ENCODE measurements at regions not wholly inside any gene's neighbourhood (a gene's known extent, or its start where the extent isn't known, plus 50 kb on each side); places are given as distances from the start of the nearest gene placed in this dataset.

GRCh38 chr2:51581636-51582267 lies 549.8 kb upstream of the NRXN1 start:
- DNase-seq (ENCODE audit: low spot score), result no peak
- intact Hi-C loops (cut with DNase I), result no loop called here

- intact Hi-C loops (cut with DNase I), result no loop called here
- DNase-seq (ENCODE audit: low spot score), result no peak
These were observed 547.5 kb upstream of the NRXN1 start for GRCh38 chr2:51579412-51579811.

GRCh38 chr2:51575181-51575580 lies 543.2 kb upstream of the NRXN1 start:
- DNase-seq (ENCODE audit: low spot score), result no peak
- intact Hi-C loops (cut with DNase I), result no loop called here

GRCh38 chr2:51559026-51559425 lies 527.1 kb upstream of the NRXN1 start:
- no peak for DNase-seq (ENCODE audit: low spot score)
- intact Hi-C loops (cut with DNase I), result no loop called here

GRCh38 chr2:51553476-51553875 lies 521.5 kb upstream of the NRXN1 start:
- no peak for DNase-seq (ENCODE audit: low spot score)
- intact Hi-C loops (cut with DNase I), result no loop called here

GRCh38 chr2:51535763-51536162 lies 503.8 kb upstream of the NRXN1 start:
- DNase-seq (ENCODE audit: low spot score), result no peak

GRCh38 chr2:51534166-51534565 lies 502.2 kb upstream of the NRXN1 start:
- intact Hi-C loops (cut with DNase I), result no loop called here
- no peak for DNase-seq (ENCODE audit: low spot score)

More at GRCh38 chr2:51535763-51536162, 503.8 kb upstream of the NRXN1 start:
- intact Hi-C loops (cut with DNase I), result no loop called here

GRCh38 chr2:51528156-51528555 lies 496.2 kb upstream of the NRXN1 start:
- no peak for DNase-seq (ENCODE audit: low spot score)
- intact Hi-C loops (cut with DNase I), result no loop called here

GRCh38 chr2:51526766-51527165 lies 494.8 kb upstream of the NRXN1 start:
- DNase-seq (ENCODE audit: low spot score), result no peak
- intact Hi-C loops (cut with DNase I), result no loop called here

GRCh38 chr2:51516667-51517066 lies 484.7 kb upstream of the NRXN1 start:
- no peak for DNase-seq (ENCODE audit: low spot score)
- intact Hi-C loops (cut with DNase I), result no loop called here

- intact Hi-C loops (cut with DNase I), result no loop called here
- DNase-seq (ENCODE audit: low spot score), result no peak
These were observed 479.1 kb upstream of the NRXN1 start for GRCh38 chr2:51511002-51511401.

- intact Hi-C loops (cut with DNase I), result no loop called here
- no peak for DNase-seq (ENCODE audit: low spot score)
These were observed 478.4 kb upstream of the NRXN1 start for GRCh38 chr2:51510303-51510702.

- intact Hi-C loops (cut with DNase I), result loop anchor here in 1 of 2 donors (5.0 kb wide), 1 partner anchor 1807 kb away; no protein-coding TSS in a partner anchor
These were observed 473.6 kb upstream of the NRXN1 start for GRCh38 chr2:51505533-51505932.

GRCh38 chr2:51490576-51491234 lies 458.8 kb upstream of the NRXN1 start:
- intact Hi-C loops (cut with DNase I), result no loop called here
- no peak for DNase-seq (ENCODE audit: low spot score)

More at GRCh38 chr2:51505533-51505932, 473.6 kb upstream of the NRXN1 start:
- no peak for DNase-seq (ENCODE audit: low spot score)

- intact Hi-C loops (cut with DNase I), result no loop called here
- no peak for DNase-seq (ENCODE audit: low spot score)
These were observed 452.7 kb upstream of the NRXN1 start for GRCh38 chr2:51484605-51485004.

- intact Hi-C loops (cut with DNase I), result no loop called here
- DNase-seq (ENCODE audit: low spot score), result no peak
These were observed 451.8 kb upstream of the NRXN1 start for GRCh38 chr2:51483720-51484119.

GRCh38 chr2:51472783-51473182 lies 440.9 kb upstream of the NRXN1 start:
- no peak for DNase-seq (ENCODE audit: low spot score)
- intact Hi-C loops (cut with DNase I), result no loop called here

- intact Hi-C loops (cut with DNase I), result no loop called here
- no peak for DNase-seq (ENCODE audit: low spot score)
These were observed 440.4 kb upstream of the NRXN1 start for GRCh38 chr2:51472300-51472699.

- intact Hi-C loops (cut with DNase I), result no loop called here
These were observed 437.2 kb upstream of the NRXN1 start for GRCh38 chr2:51469102-51469501.

GRCh38 chr2:51465326-51465725 lies 433.4 kb upstream of the NRXN1 start:
- intact Hi-C loops (cut with DNase I), result no loop called here
- DNase-seq (ENCODE audit: low spot score), result no peak

More at GRCh38 chr2:51469102-51469501, 437.2 kb upstream of the NRXN1 start:
- DNase-seq (ENCODE audit: low spot score), result no peak

GRCh38 chr2:51454177-51454576 lies 422.2 kb upstream of the NRXN1 start:
- intact Hi-C loops (cut with DNase I), result no loop called here
- no peak for DNase-seq (ENCODE audit: low spot score)

Data from posterior vena cava (tissue), 2 donors.